GM18517 (cell line): ENCODE measurements at regions not wholly inside any gene's neighbourhood (a gene's known extent, or its start where the extent isn't known, plus 50 kb on each side); places are given as distances from the start of the nearest gene placed in this dataset.

Experiments
- ATAC-seq: cut with Tn5 transposase; IDR thresholded peaks from one replicate; pipeline ENCODE4 v1.9.1; 2021; ENCODE audit warnings: mild to moderate bottlenecking, moderate library complexity; ENCODE audit not compliant: unreplicated experiment

GRCh38 chr16:73206151-73206707 lies 158.3 kb upstream of the ZFHX3 start:
- no peak for ATAC-seq

GRCh38 chr16:73205153-73205886 lies 157.4 kb upstream of the ZFHX3 start:
- no peak for ATAC-seq

- ATAC-seq, result no peak
Observed at GRCh38 chr16:73204359-73205152, 156.6 kb upstream of the ZFHX3 start.

- ATAC-seq, result no peak
Observed at GRCh38 chr16:73202161-73202729, 154.3 kb upstream of the ZFHX3 start.

GRCh38 chr16:73199214-73199613 lies 151.3 kb upstream of the ZFHX3 start:
- ATAC-seq, result no peak

- ATAC-seq, result no peak
Observed at GRCh38 chr16:73198481-73198880, 150.6 kb upstream of the ZFHX3 start.

GRCh38 chr16:73197598-73197997 lies 149.7 kb upstream of the ZFHX3 start:
- ATAC-seq, result no peak

- ATAC-seq, result no peak
Observed at GRCh38 chr16:73196670-73197069, 148.7 kb upstream of the ZFHX3 start.

- ATAC-seq, result no peak
Observed at GRCh38 chr16:73193464-73193863, 145.5 kb upstream of the ZFHX3 start.

GRCh38 chr16:73192232-73192894 lies 144.4 kb upstream of the ZFHX3 start:
- ATAC-seq, result no peak

- no peak for ATAC-seq
Observed at GRCh38 chr16:73191660-73192046, 143.7 kb upstream of the ZFHX3 start.

GRCh38 chr16:73190688-73191659 lies 143.0 kb upstream of the ZFHX3 start:
- no peak for ATAC-seq

- ATAC-seq, result no peak
Observed at GRCh38 chr16:73190256-73190655, 142.3 kb upstream of the ZFHX3 start.

- no peak for ATAC-seq
Observed at GRCh38 chr16:73189136-73189535, 141.2 kb upstream of the ZFHX3 start.

- no peak for ATAC-seq
Observed at GRCh38 chr16:73186752-73187601, 139.0 kb upstream of the ZFHX3 start.

GRCh38 chr16:73185737-73186136 lies 137.8 kb upstream of the ZFHX3 start:
- ATAC-seq, result no peak

GRCh38 chr16:73183611-73184092 lies 135.7 kb upstream of the ZFHX3 start:
- no peak for ATAC-seq

GRCh38 chr16:73179705-73180331 lies 131.9 kb upstream of the ZFHX3 start:
- no peak for ATAC-seq
